HEK293T (cell line): ENCODE measurements at regions not wholly inside any gene's neighbourhood (a gene's known extent, or its start where the extent isn't known, plus 50 kb on each side); places are given as distances from the start of the nearest gene placed in this dataset.
"Not testable (repeated sequence)": the region's sequence is repeated elsewhere in the genome, so short reads cannot be mapped to it uniquely, and the experiment has no call there.

Experiments
- BHLHE40 ChIP-seq: fragments of 450-650 bp; IDR thresholded peaks from 2 replicates; pipeline ENCODE4 v1.6.1; 2016; ENCODE audit warnings: mild to moderate bottlenecking, moderate library complexity, borderline replicate concordance
- FOXK2 ChIP-seq: fragments of 450-650 bp; IDR thresholded peaks from 2 replicates; pipeline ENCODE4 v1.6.1; 2016; ENCODE audit warnings: mild to moderate bottlenecking
- FOXM1 ChIP-seq: fragments of 450-650 bp; IDR thresholded peaks from 2 replicates; pipeline ENCODE4 v1.6.1; 2017; ENCODE audit warnings: mild to moderate bottlenecking, borderline replicate concordance
- SUZ12 ChIP-seq: fragments of 450-650 bp; IDR thresholded peaks from 2 replicates; pipeline ENCODE4 v1.6.1; 2016; ENCODE audit warnings: mild to moderate bottlenecking

DNA sequence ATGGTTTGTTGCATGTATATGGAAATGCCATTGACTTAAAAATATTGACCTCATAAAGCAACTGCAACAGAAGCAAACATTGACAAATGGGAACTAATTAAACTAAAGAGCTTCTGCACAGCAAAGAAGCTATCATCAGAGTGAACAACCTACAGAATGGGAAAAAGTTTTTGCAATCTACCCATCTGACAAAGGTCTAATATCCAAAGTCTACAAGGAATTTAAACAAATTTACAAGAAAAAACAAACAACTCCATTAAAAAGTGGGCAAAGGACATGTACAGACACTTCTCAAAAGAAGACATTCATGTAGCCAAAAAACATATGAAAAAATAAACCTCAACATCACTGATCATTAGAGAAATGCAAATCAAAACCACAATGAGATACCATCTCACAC lies 99.7 kb upstream of the ARG1 start:
- TF ChIP-seq BHLHE40, FOXM1, SUZ12, FOXK2: not testable (repeated sequence)
